NCI-H748 treated with DMSO at 0.1 percent for 48 hours (cell line): ENCODE measurements at regions not wholly inside any gene's neighbourhood (a gene's known extent, or its start where the extent isn't known, plus 50 kb on each side); places are given as distances from the start of the nearest gene placed in this dataset.

Experiments used
- DNase-seq: peaks from one replicate; lab custom pipeline; 2025; lab: John Stamatoyannopoulos, UW

DNA sequence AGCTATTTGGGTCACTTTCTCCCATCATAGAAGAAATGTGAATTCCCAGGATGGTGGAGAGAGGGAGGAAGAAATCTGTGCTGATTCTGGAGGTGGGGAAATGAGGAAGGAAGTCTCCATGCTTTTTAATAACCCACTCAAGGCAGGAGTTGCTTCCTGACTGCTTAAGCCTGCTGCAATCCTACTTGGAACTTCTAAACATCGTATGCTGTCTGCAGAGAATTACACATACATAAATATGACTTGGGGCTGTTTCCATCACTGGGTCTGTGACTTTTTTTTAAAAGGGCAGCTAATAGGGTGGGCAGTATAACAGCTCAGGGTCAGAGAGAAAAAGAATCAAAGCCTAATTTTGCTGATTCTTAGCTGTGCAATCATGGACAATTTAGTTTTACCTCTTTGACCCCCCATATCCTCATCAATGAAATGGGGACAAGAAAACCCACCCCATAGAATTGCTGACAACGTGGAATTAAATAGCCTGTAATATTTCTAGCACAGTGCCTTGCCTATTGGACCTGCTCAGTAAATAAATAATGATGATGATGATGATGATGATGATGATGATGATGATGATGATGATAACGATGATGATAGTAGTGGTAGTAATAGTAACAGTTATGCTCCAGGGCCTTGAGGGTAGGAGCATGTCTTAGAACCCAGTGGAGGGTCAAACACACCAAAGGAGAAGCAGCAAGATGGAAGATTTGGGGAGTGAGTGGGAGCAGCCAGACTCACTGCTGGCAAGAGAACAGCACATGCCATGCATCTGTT, 166.7 kb upstream of the LRFN2 start:
- no peak for DNase-seq

DNA sequence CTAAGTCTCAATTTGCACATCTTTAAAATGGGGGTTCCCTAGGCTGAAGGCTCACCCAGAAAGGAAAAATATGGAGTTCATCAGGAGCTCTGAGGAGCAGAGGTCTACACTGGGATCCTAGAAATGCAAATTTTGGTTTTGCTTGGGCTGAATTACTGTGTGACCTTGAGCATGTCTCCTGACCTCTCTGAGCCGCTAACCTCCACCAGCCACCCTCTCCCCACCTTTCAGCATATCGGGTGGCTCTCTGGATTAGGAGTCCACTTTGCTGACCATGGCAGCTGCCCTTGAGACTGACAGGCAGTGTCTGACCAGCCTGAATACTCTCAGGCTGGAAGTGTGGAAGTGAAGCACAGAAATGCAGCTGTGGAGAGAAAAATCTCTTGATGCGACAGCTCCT, 165.9 kb upstream of the LRFN2 start:
- DNase-seq, result no peak

DNA sequence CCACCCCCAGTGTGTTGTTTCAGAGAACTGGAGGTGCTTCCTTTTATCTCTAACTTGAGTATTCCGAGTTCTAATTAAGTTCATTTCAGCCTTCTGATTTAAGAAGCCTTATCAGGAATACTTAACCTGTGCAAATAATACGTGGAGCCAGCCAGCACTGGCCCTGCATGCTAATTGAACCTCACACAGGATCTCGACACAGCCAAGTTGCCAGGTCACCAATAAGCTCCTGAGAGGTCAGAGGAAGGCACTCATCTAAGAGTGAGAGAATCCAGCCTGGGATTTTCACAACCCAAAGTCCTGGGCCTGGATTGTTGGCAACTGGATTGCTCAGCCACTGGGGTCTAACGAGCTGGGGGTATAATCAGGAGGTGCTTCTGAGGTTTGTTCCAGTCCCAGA, 157.7 kb upstream of the LRFN2 start:
- no peak for DNase-seq

DNA sequence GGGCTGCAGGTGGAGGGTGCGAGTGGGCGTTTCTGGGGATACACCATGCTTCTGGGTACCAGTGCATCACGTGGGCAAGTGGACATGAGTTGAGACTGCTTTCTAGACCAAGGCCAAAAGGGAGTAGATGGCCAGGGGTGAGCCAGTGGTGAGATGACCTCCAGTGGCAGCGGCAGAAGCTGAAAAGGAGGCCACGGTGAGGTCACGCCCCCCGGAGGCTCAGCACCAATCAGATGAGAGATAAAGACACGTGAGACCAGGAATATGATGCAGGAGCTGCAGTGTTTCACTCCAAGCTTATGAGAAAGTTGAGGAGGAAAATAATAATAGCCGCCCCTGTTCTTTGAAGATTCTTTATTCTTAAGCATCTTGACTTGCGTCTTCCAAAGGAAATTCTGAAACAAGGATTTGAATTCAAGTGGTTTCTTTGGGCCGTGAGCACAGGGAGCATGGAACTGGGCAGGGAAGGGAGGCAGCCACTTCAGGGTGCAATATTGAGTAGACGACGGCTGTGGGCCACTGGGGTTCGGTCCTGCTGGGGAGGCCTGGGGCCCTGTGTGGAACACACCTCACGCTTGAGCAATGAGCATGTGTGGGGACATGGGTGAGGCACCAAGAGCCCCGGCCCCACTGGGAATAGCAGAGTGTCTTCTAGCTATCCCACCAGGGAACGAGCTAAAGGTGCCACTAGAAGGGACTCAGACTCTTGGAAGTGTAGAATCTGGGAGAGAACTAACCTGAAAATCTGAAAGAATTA, 156.7 kb upstream of the LRFN2 start:
- DNase-seq, result no peak

DNA sequence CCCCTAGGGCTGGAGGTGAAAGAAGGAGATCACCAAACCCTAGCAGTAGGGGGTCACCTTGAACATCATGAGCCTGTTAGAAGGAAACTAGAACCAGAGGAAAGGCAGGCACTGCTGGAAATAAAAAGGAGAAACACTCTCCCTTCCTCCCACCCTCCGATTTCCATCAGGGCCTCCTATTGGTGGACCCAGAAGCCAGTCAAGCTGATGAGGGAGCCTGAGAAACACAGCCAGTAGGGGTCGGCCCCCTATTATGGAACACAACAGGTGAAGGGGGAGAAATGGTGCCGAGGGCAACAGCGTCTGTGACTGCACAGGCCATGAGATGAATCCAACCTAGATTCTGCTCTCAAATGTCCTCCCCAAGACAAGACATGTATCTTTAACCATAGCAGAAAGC, 156.1 kb upstream of the LRFN2 start:
- DNase-seq, result no peak

DNA sequence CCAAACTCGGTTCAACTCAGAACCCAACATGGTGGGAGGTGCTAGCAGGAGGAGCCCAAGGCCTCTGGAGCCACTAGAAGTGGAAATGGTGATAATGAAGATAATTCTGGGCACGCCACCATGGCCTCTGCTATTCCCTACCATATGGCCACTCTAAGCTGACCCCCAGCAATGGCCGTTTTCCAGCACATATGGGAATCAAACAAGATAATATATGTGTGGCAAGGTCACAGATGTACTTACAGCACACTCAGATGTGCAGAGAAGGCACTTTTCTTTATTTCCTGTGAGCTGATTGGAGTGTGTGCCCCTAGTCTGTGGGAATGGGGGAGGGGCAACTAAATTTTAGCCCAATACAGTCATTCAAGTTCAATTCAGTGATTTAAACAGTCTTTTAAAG, 153.4 kb upstream of the LRFN2 start:
- DNase-seq, result no peak

DNA sequence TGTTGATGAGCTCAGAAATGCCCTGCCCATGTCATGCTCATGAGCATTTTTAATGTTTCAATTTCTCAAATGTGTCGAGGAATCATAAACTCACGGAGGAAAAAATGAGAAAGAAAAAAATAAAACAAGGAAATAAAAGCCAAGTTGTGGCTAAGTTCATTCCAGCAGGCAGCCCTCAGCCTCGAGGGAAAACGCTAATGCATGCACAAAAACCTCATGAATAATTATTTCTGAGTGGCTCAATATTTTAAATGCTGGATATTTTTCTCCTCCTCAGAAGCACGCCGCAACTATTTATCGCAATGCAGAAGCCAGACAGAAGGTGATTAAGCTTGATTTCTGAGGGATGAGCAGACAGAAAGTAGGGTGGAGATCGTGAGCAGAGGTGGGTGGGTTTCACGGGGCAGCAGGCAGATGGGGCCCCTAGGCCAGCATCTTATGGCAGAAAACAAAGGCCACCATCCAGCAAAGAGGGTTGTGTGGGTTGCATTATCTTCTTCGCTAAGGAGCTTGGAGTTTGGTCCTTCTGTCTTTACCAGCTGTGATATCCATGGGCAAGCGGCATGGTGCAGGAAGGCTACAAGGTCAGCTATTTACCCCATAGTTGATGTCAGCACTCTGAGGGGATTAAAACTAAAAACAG, 151.5 kb upstream of the LRFN2 start:
- no peak for DNase-seq

DNA sequence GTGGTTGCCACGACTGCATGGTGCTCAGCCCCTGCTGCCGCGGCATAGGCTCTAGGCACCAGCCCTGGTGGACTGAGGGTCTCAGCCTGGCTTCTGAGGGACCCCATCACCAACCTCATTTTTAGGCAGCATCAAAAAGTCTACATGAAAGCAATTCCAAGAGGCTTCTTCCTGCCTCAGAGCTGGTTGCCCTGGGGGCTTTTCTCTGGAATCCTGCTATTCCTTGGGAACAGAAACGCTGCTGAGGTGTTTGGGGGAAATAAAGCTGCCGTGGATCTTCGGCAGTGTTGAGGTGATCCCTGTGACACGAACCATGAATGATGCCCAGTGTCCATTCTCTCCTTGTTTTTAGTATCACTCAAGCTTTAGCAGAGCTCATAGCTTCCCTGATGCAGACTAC, 148.4 kb upstream of the LRFN2 start:
- no peak for DNase-seq

DNA sequence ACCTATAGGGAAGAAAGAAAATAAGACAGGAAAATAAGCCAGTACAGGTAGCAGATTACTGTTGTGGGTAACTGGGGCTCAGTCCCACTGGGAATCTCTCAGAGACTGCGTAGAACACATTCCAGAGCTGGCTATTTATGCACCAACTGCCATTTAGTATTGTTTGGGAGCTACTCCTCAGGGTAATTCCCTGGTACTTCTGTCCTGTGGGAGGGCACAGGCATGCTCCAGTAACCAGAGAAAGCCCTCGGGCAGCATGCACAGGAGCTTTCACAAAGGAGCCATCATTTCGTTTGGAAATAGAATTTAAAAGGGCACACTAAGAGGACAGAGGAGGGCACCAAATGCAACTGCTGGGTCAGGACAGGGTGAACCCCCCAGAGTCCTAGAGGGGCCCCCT, 148.0 kb upstream of the LRFN2 start:
- no peak for DNase-seq

DNA sequence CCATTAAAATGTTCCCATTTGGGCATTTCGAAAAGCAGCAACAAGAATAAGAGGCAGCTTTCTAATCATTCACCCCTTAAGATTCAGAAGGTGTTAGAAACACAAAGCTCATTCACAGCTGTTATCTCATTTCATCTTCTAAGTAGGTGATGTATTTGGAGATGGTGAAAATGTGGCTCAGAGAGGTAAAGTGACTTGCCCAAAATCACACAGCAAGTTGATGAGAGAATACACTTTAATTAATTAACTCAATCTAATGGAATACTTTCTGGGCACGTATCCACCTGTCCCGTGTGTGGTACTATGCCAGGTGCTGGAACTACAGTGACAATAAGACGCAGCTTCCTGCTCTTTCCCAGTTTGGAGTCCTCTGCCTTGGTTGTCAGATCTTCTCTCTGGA, 147.4 kb upstream of the LRFN2 start:
- DNase-seq, result no peak

DNA sequence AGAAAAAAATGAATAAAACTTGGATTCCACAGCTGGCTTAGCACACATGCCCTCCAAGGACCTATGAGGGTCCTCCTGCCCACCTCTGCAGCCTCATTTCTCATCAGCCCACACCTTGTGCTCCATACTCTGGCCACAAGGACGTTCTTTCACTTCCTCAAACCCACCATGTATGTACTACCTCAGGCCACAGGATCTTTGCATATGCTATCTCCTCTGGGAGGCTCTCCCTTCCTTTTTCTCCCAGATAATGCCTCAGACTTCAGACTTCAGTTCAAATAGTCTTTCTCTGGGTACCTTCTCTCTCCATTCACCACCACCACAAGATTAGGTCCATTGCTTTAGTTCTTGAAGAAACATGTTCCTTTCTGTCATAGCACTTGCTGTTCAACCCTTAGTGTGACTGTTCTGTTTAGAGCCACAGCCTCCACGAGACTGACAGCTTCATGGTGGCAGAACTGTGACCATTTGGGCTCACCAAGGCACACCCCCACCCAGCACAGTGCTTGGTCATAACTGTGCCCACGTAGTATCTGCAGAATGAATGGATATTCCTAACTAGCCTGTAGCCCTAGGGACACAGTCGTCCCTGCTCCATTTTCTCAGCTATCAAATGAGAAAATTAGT, 146.7 kb upstream of the LRFN2 start:
- DNase-seq, result no peak

DNA sequence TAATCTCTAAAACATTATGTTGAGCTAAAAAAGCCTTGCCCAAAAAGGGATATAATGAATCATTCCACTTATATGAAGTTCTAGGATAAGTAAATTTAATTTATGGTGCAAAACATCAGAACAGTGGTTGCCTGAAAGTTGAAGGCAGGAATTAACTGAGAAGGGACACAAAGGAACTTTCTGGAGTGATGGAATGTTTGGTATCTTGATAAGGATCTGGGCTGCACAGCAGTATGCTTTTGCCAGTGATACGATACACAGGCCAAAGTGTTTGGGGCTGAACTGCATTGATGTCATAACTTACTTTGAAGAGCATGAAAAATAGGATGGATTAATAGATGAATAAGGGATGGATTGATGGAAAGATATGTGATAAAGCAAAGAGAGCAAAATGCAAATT, 146.1 kb upstream of the LRFN2 start:
- no peak for DNase-seq

DNA sequence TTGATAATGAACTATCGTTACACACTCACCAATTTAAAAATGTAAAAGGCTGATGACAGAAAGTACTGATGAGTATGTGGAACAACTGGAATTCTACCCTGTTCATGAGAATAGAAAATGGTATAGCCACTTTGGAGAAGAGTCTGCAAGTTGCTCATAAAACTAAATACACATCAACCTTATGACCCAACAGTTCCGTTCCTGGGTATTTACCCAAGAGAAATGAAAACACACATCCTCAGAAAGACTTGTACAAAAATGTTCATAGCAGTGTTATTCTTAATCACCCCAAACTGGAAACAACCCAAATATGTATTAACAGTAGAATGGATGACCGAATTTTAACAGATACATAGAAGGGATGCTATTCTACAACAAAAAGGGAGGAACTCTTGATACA, 145.7 kb upstream of the LRFN2 start:
- no peak for DNase-seq

DNA sequence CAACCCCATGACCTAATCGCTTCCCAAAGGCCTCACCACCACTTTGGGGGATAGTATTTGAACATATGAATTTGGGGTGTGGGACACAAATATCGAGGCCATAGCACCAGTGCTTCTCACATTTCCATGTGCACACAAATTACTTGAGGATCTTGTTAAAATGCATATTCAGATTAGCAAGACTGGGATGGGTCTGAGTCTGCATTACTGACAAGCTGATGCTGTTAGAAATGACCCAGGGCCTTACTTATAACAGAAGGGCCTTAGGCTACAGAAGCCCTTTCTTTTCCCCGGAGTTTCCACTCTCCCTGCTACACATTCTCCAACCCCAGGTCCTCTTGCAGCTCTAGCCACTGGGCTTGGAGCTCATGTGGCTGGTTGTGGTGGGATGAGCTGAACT, 141.5 kb upstream of the LRFN2 start:
- no peak for DNase-seq

DNA sequence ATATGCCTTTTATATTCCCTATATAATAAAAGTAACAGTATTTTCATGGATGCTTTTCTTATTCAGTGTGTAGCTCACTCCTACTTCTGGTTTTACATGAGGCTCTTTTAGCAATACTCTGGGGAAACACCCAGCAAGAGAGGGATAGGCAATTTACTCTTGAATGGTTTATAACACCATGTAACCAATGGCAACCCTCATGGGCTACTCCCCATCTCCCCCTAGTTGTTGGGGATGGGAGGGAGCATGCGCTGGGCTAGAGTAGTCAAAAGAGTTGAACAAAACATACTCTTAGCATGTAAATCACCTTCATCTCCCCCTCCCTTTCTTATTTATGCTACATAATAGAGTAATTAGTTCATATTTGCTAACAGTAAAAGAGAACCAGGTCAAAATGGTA, 140.1 kb upstream of the LRFN2 start:
- DNase-seq, result peak; percentile 31

DNA sequence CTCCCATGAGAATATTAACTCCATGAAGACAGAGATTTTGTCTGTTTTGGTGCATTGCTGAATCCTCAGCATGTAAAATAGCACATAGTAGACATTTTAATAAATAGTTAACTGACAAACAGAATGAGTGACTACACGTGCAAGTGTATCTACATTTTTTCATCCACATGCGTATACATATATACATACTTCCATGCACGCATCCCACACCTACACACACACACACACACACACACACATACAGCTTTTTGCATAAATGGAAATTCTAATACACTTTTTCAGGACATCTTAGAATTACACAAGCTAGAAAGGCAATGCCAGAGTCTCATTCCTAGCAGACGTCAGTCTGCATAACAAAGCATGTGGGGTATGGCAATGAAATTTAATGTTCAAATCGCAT, 139.7 kb upstream of the LRFN2 start:
- DNase-seq, result no peak

DNA sequence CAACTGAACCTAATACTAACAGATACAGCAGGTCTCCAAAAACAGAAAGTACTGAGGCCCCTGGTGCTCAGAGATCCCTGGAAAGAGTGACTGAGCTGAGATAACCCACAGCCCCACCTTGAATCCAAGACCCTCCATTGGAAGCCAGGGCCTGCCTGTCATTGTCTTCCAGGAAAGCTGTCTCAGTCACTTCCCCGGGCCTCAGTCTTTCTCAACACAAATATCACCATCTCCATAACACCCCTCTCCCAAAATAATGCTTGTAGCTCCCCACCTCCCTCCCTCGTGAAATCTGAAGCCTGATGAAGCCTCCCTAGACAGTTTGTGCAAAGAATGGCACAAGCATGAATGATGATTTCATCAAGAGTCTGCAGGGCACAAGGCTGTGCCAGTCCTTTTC, 138.2 kb upstream of the LRFN2 start:
- no peak for DNase-seq

DNA sequence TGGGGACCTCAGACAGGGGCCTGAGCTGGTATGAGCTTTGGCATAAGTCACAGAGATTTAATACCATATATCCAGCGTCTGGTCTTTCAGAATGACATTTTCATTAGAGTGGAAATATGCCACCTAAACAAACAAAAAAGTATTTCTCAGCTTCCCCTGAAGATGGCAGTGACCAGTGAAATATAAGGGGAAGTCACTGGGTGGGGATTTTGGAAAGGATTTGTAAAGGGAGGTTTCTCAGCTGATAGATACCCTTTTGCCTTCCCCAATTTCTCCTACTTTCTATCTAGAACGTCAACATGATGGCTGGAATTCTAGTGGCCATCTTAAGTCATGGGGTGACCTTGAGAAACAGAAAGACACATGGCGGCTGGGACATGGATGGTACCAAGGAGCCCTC, 137.7 kb upstream of the LRFN2 start:
- DNase-seq, result no peak

DNA sequence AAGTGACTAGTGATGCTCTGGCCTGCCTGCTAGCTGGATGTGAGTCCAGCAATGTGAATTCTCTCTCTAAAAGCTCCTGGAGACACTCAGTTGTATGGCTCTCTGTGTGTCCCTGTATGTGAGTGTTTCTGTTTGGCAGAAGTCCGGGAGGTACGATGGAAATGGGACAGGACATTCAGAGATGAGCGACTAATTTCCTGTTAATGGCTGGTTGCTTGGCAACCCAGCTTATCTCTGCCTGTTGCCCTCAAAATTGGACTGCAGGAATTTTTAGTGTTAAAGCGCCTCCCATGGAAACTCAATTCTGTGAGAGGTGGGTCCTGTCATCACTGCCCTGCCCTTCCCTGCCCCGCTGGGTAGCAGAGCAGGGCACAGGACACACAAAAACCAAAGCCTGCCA, 136.8 kb upstream of the LRFN2 start:
- no peak for DNase-seq

DNA sequence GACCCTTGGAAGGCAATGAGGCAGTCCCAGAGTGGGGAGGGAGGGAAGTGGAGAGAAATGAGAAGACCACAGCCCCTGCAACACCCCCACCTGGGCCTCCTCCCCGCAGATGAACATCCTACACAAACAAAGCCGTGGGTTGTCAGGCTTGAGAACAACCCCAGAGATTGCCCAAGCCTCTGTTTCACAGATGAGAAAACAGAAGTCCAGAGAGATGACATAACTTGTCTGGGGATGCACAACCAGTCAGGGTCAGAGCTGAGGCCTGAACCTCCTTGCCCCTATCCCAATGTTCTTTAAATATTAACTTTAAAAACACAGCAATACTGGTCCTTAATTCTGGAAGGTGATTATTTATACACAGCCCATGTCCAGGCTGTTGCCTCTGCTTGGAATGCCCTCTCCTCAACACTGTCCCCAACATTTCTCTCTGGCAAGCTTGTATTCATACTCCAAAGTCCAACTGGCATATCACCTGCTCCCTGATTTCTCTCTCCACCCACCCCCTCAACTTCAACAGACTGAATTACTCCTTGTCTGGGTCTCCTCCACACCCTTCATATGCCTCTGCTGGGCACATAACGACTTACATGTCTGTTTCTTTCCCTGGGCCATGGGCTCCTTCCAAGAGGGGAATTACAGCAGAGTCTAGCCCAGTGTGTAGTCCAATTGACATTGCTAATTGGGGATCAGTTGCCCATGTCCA, 135.5 kb upstream of the LRFN2 start:
- DNase-seq, result no peak

DNA sequence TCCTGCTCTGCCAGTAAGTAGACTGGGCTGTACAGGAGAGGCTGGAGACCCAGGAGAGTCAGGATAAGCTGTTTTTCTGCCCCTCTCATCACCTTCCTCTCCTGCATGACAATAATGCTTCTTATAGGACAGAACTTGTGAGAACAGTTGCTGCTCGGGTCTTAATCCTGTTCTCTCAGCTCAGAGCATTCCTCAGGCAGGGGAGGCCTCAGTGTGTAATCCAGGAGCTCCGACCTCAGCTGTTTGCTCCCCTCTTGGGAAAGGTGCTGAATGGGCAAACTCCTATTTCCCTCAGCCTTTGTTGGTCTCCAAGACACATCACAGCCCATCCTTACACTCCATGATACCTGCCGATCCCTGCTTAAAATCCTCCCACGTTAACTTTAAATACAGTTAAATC, 134.9 kb upstream of the LRFN2 start:
- no peak for DNase-seq

DNA sequence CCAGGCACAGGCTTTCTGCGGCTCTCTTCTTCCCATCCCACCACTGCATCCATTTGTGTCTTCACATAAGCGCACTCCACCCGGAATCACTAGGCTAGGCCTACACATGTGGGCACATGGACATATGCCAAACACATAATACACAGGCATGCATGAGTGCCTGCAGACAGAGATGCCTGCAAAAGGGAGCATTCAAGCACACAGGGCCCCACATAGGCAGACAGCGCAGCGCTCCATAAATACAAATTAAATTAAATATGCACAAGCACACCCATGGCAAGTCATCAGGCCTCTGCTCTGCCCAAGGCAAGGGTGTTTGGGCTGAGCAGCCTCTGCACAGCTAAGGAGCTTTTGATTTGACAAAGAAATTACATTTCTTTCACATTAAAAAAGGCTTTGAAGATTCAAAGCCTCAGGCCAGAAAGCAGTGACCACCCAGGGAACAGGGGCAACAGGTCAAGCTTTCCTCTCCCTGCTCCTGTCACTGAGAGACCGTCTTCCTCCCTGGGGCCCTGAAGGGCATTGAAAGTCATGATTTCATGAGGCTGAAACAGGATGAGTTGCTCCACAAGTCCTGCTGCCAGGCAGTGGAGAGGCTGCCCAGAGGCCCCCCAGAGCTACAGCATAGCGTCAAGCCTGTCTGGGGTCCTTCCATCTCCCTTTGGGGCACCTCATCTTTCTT, 134.2 kb upstream of the LRFN2 start:
- DNase-seq, result no peak
